Left renal cortex interstitium (tissue), 4 donors: ENCODE measurements at regions not wholly inside any gene's neighbourhood (a gene's known extent, or its start where the extent isn't known, plus 50 kb on each side); places are given as distances from the start of the nearest gene placed in this dataset.
A peak's percentile ranks its signal among the peaks of the same experiment; 100 is the strongest.
"Not testable (repeated sequence)": the region's sequence is repeated elsewhere in the genome, so short reads cannot be mapped to it uniquely, and the experiment has no call there.

Experiments
- DNase-seq, 4 donors: peaks; one replicate each; pipeline ENCODE4 v3.0.0-alpha.2; 2013; ENCODE audit warnings: low read depth in 4 of 4, low spot score in 2 of 4, missing footprints in 1 of 4

DNA sequence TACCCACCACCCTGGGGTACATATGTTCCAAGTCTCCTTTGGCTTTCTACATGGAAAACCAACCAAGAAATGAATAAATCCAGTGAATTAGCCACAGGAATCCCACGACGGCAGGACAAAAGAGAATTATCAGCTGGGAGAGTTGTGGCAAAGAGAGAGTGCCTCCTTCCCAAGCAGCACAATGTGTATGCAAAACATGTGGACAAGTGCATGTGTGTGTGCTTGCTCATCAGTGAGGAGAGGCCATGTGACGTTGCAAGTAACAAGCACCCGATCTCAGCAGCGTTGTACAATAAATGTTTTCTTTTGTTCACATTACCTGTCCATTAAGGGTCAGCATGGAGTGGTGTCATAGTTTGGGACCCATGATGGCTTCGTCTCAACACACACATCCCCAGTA lies 50.0 kb upstream of the EMX2 start:
- no peak for DNase-seq

DNA sequence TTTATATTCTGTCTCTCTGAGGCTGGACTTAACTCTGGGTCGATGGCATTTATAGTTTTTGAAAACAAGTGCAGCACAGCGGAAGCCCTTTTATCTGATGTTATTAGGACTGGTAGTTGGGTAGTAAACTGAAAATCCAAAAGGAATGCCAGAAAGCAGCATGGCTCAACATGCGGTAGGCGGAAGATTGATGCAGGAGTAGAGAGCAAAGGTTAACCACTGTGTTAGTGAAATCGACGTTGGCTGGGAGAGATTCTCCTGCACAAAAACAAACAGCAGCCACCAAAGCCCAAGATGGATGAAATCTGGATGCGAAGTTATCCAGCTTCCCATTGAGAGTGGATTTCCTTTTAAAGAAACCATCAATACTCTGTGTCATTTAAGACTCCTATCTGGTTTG lies 54.5 kb upstream of the EMX2 start:
- DNase-seq: no peak

DNA sequence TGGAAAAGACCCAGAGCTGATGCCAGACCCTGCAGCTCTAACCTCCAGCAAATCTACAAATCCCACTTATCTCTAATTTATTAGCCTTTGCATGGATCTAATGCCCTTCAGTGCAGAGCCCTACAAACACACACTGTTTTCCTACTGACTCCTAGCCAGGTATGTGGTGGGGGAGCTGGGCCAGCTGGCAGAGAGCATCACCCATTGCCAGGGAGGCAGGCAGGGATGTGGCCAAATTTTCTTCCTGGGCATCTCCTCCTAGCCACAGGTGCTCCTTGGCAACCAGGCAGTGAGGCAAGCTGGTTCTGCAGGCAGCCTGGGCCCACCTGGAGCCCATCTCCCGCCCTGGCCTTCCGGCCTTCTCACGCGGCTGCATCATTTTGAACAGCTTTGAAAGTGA lies 55.9 kb upstream of the EMX2 start:
- no peak for DNase-seq

DNA sequence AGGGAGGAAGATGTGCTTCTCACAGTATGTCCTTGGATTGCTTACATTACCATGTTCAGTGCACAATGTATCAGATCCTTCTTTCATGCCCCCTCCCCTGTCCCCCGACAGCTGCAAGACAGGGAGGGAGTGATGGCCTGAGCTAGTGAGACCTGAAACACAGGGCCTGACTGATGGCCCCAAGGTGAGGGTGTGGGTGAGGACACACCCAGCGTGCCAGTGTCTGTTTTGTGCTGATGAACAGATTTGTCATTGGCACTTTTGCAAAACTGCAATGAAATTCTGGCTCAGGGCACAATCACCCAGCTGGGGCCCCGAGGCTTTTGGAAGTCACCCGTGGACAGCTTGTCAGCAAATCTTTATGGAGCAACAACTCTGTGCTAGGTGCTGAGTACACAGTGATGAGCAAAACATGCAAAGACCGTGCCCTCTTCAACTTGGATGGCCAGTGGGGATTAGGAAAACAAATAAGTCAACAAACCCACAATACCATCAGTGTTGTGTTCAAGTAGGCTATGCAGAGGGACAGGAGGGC lies 59.4 kb upstream of the EMX2 start:
- DNase-seq: no peak

DNA sequence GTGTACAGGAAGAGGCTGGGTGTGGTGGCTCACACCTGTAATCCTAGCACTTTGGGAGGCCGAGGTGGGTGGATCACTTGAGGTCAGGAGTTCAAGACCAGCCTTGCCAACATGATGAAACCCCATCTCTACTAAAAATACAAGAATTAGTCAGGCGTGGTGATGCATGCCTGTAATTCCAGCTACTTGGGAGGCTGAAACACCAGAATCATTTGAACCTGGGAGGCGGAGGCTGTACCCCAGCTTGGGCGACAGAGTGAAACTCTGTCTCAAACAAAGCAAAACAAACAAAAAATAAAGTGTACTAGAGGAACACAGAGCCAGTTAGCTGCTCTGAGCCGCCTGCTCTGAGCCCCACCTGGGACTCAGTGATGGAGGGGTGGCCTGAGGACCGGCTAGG lies 61.5 kb upstream of the EMX2 start:
- DNase-seq: not testable (repeated sequence)

DNA sequence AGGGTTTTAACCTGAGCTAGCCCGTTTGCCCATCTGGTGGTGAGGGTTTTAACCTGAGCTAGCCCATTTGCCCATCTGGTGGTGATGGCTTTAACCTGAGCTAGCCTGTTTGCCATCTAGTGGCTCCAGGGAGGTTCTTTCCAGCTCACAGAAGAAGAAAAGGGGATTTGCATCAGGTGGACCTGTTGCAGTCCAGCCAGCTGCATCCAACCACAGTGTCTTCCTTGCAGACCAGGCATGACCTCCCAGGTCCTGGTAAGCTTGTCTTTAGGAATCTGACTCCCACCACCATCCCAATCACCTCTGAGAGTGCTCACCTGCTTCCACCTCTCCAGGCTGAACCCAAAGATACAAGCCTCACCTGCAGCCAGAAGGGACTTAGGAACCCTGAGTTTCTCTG lies 62.4 kb upstream of the EMX2 start:
- DNase-seq: no peak

DNA sequence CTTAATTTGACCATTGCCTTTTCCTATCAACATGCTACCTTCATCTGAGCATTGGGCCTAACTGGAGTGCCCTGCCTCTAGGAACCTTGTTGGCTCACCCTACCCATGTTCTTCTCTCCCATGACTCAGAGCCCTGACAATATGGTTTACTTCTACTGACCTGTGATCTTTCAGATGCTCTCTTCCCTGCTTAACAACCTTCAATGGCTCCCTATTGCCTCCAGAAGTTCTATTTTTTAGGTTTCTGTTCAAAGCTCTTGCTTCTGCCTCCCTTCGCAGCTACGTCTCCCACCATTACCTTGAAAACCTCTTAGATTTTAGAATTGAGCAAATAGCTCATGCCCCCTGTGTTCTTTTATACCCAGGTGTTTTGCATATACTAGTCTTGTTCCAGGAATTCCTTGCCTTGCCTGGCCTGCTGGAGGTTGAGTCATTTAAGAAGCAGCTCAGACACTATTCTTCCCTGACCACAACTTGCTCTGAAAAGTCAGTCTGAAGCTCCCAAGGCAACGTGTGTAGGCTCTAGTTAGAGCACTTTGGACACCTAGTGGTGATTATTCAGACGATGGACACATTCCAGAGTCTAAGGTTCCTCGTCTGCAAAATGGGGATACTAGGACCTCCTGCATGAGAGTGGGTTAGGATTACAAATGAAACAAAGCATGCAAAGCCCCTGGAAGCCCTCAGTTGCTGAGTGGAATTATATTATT lies 64.4 kb upstream of the EMX2 start:
- DNase-seq: no peak

DNA sequence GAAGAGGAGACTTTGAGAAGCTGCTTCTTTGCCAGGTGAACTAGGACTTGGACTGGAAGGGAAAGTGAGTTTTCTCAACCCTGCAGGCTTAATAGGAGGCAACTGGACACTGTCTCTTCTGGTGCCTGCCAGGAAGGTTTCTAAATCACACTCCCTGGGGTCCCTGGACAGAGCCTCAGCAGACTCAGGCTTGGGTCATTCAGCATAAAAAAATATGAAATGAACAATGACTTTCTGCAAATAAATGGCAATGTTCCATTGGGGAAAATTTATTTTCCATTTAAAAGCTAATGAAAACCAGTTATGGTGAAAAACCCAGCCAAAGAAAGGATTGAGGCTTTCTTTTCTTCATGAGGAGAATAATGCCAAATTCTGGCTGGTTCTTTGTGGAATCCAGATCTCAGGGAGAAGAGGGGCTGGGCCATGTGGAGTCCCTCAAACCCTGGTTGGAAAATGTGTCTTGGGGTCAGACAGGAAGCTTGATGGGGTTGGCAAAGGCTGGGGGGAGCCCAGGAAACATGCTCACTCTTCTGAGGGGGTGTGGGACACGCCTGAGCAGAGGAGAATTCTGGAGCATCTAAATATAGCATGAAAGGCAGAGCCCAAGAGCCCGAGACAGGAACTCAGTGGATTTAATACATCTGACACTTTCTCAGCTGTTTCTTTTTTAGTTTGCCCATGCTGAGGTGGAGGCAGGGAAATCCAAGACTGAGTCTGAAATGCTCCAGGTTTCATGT lies 65.2 kb upstream of the EMX2 start:
- DNase-seq: no peak

DNA sequence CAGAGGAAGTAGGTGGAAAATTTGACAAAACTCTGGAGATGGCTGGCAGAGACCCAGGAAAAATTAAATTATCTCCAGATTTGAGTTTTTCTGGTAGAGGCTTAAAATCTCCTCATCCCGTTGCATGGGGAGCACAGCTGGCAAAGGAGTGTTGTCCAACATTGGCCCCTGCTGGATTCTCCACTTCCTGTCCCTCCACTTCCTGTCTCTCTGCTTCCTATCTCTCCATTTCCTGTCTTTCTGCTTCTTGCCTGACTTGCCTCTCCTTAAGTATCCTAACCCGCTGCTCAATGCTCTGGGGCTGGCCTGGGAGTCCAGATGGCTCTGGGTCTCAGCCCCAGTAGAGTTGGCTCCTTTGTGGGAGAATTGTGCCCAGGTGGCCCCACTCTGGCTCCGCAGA lies 65.8 kb upstream of the EMX2 start:
- no peak for DNase-seq

DNA sequence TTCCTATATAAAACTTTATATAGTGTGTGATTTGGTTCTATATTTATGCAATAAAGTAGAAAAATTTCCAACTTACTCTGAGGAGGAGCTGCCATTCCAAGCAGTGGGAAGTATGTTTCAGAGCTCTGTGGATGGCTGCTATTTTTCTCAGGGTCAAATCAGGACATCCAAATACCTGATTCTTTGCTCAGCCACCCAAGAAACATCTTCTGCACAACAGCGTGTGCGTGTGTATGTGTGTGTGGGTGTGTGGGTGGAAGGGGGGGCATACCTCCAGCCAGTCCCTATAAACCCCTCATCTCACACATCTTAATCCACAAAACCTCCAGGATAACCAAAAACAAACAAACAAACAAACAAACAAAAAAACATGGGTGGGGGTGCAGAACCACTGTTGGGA lies 66.3 kb upstream of the EMX2 start:
- DNase-seq: no peak

DNA sequence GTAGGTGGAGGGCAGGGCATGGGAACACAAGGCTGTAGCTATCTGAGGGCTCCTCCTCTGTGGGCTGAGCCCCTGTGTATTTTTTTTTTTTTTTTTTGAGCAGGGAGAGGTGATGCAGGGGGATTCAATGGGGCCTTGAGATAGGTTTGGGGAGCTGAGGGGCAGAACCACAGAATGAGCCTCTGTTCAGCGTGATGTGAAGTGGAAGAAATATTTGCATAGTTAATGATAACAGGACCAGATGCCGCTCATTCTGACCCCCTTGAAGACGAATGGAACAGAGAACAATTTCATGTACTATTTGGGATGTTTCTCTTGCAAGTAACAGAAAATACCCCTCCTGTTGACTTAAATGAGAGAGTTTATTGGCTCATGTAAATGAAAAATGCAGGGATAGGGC lies 69.7 kb upstream of the EMX2 start:
- no peak for DNase-seq

DNA sequence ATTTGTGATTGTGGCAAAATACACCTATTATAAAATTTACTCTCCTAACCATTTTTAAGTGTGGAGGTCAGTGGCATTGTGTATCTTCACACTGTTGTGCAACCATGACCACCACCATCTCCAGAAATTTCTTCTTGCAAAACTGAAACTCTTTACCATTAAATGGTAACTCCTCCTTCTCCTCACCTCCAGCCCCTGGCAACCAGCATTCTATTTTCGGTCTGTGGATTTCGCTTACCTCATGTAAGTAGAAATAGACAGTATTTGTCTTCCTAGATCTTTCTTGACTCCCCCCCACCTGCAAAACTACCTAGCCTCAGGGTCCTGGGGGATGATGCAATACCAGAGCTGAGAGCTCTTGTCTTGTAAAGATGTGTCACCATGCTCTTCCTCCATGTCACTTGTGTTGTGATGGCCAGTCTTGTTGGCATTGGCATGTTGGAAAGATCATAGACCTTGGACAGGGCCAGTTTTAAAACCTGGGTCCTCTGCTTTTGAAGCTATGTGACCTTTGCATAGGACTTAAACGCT lies 71.1 kb upstream of the EMX2 start:
- DNase-seq: no peak

DNA sequence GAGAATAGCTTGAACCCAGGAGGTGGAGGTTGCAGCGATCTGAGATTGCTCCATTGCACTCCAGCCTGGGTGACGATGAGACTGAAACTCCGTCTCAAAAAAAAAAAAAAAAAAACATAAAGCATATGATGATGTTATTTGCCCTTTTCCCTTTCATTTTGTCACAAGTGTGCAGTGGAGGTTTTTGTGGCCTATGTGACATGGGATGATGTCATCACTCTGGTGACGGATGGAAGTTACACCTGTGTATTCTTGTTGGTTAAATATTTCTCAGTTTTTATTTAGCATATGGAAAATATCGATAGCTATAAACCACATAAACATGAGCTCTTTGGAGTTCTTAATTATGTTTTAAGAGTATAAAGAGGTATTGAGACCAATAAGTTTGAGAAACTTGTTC lies 71.8 kb upstream of the EMX2 start:
- no peak for DNase-seq

DNA sequence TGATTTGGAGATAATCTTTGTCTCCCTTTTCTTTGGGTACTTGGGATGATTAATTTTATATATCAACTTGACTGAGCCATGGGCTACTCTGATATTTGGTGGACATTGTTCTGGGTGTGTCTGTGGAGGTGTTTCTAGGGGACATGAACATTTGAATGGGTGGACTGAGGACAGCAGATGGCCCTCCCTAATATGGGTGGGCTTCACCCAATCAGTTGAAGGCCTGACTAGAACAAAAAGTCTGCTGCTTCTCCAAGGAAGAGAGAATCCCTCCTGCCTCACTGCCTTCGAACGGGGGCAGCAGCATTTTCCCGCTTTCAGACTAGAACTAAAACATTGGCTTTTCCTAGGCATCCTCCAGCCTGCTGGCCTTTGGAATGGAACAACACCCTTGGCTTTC lies 73.9 kb upstream of the EMX2 start:
- no peak for DNase-seq

DNA sequence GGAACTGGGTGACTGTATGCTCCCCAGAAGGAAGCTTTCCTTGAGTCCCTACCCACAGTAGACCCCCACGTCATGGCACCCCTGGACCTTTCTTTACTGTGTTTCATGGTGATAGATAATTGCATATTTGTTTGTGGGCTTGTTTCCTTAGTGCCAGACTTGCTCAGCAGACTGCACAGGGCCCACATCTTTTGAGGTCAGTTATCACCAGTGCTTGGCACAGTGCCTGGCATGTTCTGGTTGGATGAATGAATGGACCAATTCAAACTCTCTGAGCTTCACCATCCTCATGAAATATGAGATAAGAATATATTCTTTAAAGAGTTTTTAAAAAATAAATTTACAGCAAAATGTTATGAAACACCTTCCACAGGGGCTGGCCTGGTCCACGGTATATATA lies 78.4 kb upstream of the EMX2 start:
- DNase-seq: no peak

DNA sequence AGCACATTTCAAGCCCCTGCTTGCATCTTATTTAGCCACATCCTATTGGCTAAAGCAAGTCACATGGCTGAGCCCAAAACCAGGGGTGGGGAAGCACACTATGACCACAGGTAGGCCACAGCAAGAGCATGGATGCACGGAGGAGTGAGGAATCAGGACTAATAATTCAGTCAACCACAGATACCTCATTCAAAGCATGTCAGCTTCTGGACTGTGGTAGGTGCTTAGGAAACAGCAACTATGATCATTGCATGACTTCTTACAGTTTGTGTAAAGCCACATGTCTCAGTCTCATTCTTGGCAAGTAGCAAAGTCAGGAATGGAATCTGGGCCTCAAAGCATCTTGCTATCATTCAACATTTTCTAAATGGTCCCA lies 79.0 kb upstream of the EMX2 start:
- DNase-seq: no peak

DNA sequence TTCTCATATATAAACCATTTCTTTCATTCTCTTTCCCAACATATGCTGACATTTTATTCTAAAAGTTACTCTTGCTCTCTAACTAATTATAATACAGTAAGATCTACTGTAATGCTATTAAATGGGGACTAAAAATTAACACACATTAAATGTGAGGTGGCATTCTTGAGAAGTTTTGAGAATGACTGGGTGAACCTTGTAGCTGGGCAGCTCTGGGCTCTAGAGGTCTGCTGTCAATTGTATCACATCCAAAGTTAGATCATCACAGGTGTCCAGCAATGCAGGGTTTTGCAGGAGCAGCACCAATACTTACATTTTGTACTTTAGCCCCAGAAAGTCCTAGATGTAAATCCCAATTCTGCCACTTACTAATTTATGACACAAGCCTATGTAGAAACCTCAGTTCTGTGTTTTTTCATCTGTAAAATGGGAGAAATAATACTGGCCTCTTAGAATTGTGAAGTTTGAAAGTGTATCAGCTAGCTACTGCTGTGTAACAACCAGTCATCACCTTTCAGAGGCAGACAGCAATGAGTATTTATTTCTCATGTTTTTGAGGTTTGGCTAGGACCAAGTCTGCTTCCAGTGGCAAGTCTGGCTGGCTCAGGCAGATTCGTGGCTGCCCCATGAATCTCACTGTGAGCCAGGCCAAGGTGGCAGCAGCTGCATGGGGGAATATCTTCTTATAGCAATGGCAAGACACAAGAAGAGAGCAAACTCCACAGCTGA lies 79.6 kb upstream of the EMX2 start:
- no peak for DNase-seq

DNA sequence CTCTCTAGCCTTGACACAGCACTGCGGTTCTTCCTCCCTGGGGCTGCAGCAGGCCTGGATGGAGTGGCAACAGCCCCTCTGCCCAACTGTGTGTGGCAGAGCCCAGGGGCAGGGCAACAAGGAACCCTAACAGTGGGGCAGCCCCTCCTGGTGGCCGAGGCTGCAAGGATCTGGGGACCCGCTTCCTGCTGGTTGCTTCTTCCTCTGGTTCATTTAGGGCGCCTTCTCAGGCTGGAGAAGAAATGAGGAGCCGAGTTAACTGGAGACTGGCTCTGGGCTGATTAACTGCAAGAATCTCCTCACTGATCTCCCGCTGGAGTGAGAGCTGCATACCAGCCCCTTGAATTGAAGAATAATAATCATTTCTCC lies 80.1 kb upstream of the EMX2 start:
- no peak for DNase-seq

DNA sequence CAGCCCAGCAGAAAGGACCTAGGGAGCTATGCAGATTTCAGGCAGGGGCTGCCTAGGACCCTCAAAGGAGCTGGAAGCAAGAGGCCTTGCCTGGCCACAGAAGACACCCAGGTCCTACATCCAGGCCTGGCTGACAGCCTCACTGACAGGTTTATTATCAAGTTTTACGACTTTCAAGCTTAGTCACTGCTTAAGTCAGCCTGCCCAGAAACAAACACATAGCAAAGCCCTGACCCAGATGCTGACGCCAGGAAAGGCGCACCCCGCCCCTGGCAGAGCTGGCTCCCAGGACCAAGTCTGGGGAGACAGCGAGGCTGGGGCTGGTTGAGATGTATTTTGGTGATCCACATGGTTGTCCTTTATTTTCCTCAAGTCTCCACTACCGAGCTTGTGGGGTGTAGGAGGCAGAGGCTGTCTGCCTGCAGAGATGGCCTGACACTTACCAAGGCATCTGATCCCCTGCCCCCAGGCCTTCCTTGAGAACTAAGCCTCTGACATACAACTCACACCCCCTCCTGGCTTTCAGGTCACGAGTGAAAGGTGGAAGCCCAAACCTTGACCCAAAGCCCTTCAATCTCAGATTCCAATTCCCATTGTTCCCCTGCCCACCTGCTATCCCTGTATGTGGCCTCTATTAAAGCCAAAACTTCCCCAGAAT lies 80.7 kb upstream of the EMX2 start:
- peak in 3 of 4 donors; percentile 58 to 68 (median 63) for DNase-seq

DNA sequence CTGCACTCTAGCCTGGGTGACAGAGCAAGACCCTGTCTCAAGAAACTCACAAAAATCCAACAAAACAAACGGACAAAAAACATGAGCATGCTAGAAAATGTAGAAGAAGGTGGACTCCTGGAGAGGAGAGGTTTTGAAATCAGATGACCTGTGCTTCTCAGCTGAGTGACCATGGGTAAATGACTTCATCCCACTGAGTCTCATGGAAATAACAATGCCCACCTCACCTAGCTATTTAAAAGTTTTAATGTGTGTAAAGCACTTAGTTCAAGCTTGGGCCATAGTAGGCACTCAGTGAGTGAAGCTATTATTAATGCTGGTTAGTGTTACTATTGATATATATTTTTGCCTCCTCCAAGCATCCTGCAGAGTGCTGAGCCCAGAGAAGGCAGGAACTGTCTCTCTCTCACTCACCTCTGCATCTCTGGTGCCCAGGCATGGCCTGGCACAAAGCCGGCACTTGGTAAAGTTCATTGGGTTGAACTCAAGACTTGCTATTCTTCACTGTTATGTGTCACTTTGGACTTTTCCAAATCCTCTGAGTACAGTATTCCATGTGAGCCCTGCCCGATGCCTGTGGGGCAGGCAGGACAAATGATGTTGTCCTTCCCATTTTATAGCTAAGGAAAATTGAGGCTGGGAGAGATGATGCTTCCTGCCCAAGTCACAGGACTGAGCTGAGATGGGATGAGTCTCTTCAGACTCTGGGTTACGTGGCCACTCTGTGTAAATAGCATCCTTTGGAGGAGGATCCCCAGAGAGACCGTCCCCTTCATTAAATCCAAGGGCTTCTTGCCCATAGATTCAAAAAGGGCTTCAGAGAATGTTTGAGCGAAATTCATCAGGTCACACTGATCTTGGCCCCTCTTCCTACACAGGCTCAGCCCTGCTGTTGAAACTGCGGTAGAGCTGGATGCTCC lies 81.4 kb upstream of the EMX2 start:
- no peak for DNase-seq
